Liver (tissue), 8 donors: ENCODE measurements at regions not wholly inside any gene's neighbourhood (a gene's known extent, or its start where the extent isn't known, plus 50 kb on each side); places are given as distances from the start of the nearest gene placed in this dataset.

ENCODE experiments used
- DNase-seq: peaks from one replicate; pipeline ENCODE4 v3.0.0-alpha.2; 2017; ENCODE audit warnings: low spot score
- H3K27ac ChIP-seq, 2 donors: one replicate each; pipeline ENCODE4 v1.7.0; 2013; ENCODE audit warnings: inconsistent platforms in 2 of 2, low read length in 2 of 2, control low read depth in 1 of 2, low read depth in 1 of 2, mild to moderate bottlenecking in 1 of 2
- H3K27me3 ChIP-seq, 4 donors: one replicate each; pipeline versions ENCODE4 v1.6.1 to v1.7.0; 2013; ENCODE audit warnings: low read length in 3 of 4, inconsistent platforms in 1 of 4, mild to moderate bottlenecking in 1 of 4, moderate library complexity in 1 of 4; ENCODE audit not compliant: control insufficient read depth in 4 of 4, insufficient read depth in 4 of 4
- H3K36me3 ChIP-seq, 4 donors: one replicate each; pipeline versions ENCODE4 v1.6.1 to v1.7.0; 2013; ENCODE audit warnings: low read length in 3 of 4, mild to moderate bottlenecking in 3 of 4, low read depth in 1 of 4, moderate library complexity in 1 of 4; ENCODE audit not compliant: control insufficient read depth in 4 of 4, insufficient read depth in 3 of 4
- H3K4me1 ChIP-seq, 4 donors: one replicate each; pipeline versions ENCODE4 v1.6.1 to v1.7.0; 2013; ENCODE audit warnings: low read length in 3 of 4, mild to moderate bottlenecking in 3 of 4, moderate library complexity in 1 of 4; ENCODE audit not compliant: control insufficient read depth in 4 of 4, insufficient read depth in 4 of 4
- H3K4me3 ChIP-seq, 3 donors: one replicate each; pipeline versions ENCODE4 v1.6.1 to v1.7.0; 2013; ENCODE audit warnings: low read length in 3 of 3, control low read depth in 1 of 3, low read depth in 1 of 3, mild to moderate bottlenecking in 1 of 3
- H3K9ac ChIP-seq, 2 donors: one replicate each; pipeline ENCODE4 v1.7.0; 2013; ENCODE audit warnings: low read length in 2 of 2, mild to moderate bottlenecking in 2 of 2, moderate library complexity in 2 of 2, control low read depth in 1 of 2, low read depth in 1 of 2
- H3K9me3 ChIP-seq, 4 donors: one replicate each; pipeline versions ENCODE4 v1.6.1 to v1.7.0; 2013; ENCODE audit warnings: low read length in 3 of 4; ENCODE audit not compliant: control insufficient read depth in 4 of 4
- CTCF ChIP-seq: fragments of 150-350 bp; IDR thresholded peaks from 2 replicates; pipeline ENCODE4 v1.5.1; 2017; ENCODE audit warnings: improper control_type of control experiment, low read depth, low read length; ENCODE audit not compliant: missing input control
- EGR1 ChIP-seq, 2 donors: IDR thresholded peaks; 2 replicates each; pipeline ENCODE4 v1.6.1; 2016 to 2018; ENCODE audit warnings: antibody characterized with exemption in 2 of 2, low read depth in 2 of 2
- FOXA1 ChIP-seq: IDR thresholded peaks from 2 replicates; pipeline ENCODE4 v1.6.1; 2016; ENCODE audit warnings: antibody characterized with exemption
- FOXA2 ChIP-seq: IDR thresholded peaks from 2 replicates; pipeline ENCODE4 v1.6.1; 2016; ENCODE audit warnings: antibody characterized with exemption
- GABPA ChIP-seq, 2 donors: IDR thresholded peaks in 1 of 2; conservative IDR thresholded peaks in 1 of 2; 2 replicates each; pipeline ENCODE4 v1.6.1; 2016; ENCODE audit warnings: antibody characterized with exemption in 2 of 2, mild to moderate bottlenecking in 1 of 2, moderate library complexity in 1 of 2
- HNF4A ChIP-seq, 2 donors: conservative IDR thresholded peaks; 2 replicates each; pipeline ENCODE4 v1.6.1; 2016; ENCODE audit warnings: antibody characterized with exemption in 2 of 2, mild to moderate bottlenecking in 2 of 2
- HNF4G ChIP-seq: IDR thresholded peaks from 2 replicates; pipeline ENCODE4 v1.6.1; 2016; ENCODE audit warnings: antibody characterized with exemption
- MAX ChIP-seq: IDR thresholded peaks from 2 replicates; pipeline ENCODE4 v1.6.1; 2016; ENCODE audit warnings: antibody characterized with exemption
- NR2F2 ChIP-seq: IDR thresholded peaks from 2 replicates; pipeline ENCODE4 v1.6.1; 2016; ENCODE audit warnings: antibody characterized with exemption
- RAD21 ChIP-seq, 2 donors: IDR thresholded peaks; 2 replicates each; pipeline ENCODE4 v1.6.1; 2016; ENCODE audit warnings: antibody characterized with exemption in 2 of 2, mild to moderate bottlenecking in 2 of 2
- RXRA ChIP-seq, 2 donors: IDR thresholded peaks; 2 replicates each; pipeline ENCODE4 v1.6.1; 2017 to 2018; ENCODE audit warnings: antibody characterized with exemption in 2 of 2, mild to moderate bottlenecking in 1 of 2
- SP1 ChIP-seq: IDR thresholded peaks from 2 replicates; pipeline ENCODE4 v1.6.1; 2018; ENCODE audit warnings: antibody characterized with exemption, mild to moderate bottlenecking
- TAF1 ChIP-seq: conservative IDR thresholded peaks from 2 replicates; pipeline ENCODE4 v1.6.1; 2016; ENCODE audit warnings: antibody characterized with exemption, mild to moderate bottlenecking
- WGBS: extraction: QIAGEN DNeasy Blood & Tissue Kit; methylation state at CpG from one replicate; pipeline ENCODE4 v1.1.7; 2013; 5-methylcytosine and 5-hydroxymethylcytosine counted together
- TF ChIP-seq, protein P1 (sequence below): IDR thresholded peaks from 2 replicates; pipeline ENCODE4 v1.6.1; 2016; ENCODE audit warnings: antibody characterized with exemption
- TF ChIP-seq, protein P2 (sequence below): IDR thresholded peaks from 2 replicates; pipeline ENCODE4 v1.6.1; 2016; ENCODE audit warnings: antibody characterized with exemption, mild to moderate bottlenecking
- donor health status: healthy.
- donor health status: healthy.
- donor health status: healthy.
- donor health status: healthy.
- donor health status: healthy.

GRCh38 chr15:93820566-93820965 lies 410.8 kb upstream of the MCTP2 start:
- TF ChIP-seq SP1, result no peak
- no peak for TF ChIP-seq TAF1
- TF ChIP-seq FOXA1, result no peak
- TF ChIP-seq EGR1 (IDR thresholded peaks at IDR 0.05; ENCODE audit: low read depth in 2 of 2), result no peak
- no peak for TF ChIP-seq GABPA (IDR thresholded peaks at IDR 0.05 in 1 of 2, conservative IDR thresholded peaks at IDR 0.05 in 1 of 2)
- TF ChIP-seq MAX, result no peak
- no peak for TF ChIP-seq FOXA2
- Histone ChIP-seq H3K9me3 (no peaks in the 10 kb centered on the region), H3K27ac (no peak overlapping the region), H3K4me1 (no peaks in the 10 kb centered on the region), H3K27me3 (no peaks in the 10 kb centered on the region), H3K4me3 (no peak overlapping the region), H3K36me3 (no peaks in the 10 kb centered on the region), H3K9ac (no peak overlapping the region)
- 72% methylated on average over 4 of the region's 4 CpGs for whole genome bisulfite sequencing
- no peak for DNase-seq

- Histone ChIP-seq H3K4me3 (no peak overlapping the region), H3K27me3 (no peaks in the 10 kb centered on the region), H3K9me3 (no peaks in the 10 kb centered on the region), H3K9ac (no peak overlapping the region), H3K4me1 (no peaks in the 10 kb centered on the region), H3K36me3 (no peaks in the 10 kb centered on the region), H3K27ac (no peak overlapping the region)
- 58% methylated on average over 4 of the region's 4 CpGs for WGBS
- no peak for DNase-seq
- TF ChIP-seq RAD21 (IDR thresholded peaks at IDR 0.05), result no peak
- no peak for TF ChIP-seq EGR1 (IDR thresholded peaks at IDR 0.05; ENCODE audit: low read depth in 2 of 2)
- TF ChIP-seq, protein P1, sequence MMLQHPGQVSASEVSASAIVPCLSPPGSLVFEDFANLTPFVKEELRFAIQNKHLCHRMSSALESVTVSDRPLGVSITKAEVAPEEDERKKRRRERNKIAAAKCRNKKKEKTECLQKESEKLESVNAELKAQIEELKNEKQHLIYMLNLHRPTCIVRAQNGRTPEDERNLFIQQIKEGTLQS, result no peak
- no peak for TF ChIP-seq RXRA (IDR thresholded peaks at IDR 0.05)
- no peak for TF ChIP-seq HNF4G
- TF ChIP-seq SP1, result no peak
- TF ChIP-seq MAX, result no peak
- no peak for TF ChIP-seq TAF1
- TF ChIP-seq, protein P2, sequence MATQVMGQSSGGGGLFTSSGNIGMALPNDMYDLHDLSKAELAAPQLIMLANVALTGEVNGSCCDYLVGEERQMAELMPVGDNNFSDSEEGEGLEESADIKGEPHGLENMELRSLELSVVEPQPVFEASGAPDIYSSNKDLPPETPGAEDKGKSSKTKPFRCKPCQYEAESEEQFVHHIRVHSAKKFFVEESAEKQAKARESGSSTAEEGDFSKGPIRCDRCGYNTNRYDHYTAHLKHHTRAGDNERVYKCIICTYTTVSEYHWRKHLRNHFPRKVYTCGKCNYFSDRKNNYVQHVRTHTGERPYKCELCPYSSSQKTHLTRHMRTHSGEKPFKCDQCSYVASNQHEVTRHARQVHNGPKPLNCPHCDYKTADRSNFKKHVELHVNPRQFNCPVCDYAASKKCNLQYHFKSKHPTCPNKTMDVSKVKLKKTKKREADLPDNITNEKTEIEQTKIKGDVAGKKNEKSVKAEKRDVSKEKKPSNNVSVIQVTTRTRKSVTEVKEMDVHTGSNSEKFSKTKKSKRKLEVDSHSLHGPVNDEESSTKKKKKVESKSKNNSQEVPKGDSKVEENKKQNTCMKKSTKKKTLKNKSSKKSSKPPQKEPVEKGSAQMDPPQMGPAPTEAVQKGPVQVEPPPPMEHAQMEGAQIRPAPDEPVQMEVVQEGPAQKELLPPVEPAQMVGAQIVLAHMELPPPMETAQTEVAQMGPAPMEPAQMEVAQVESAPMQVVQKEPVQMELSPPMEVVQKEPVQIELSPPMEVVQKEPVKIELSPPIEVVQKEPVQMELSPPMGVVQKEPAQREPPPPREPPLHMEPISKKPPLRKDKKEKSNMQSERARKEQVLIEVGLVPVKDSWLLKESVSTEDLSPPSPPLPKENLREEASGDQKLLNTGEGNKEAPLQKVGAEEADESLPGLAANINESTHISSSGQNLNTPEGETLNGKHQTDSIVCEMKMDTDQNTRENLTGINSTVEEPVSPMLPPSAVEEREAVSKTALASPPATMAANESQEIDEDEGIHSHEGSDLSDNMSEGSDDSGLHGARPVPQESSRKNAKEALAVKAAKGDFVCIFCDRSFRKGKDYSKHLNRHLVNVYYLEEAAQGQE, result no peak
- no peak for TF ChIP-seq NR2F2
These were observed 411.5 kb upstream of the MCTP2 start for GRCh38 chr15:93819826-93820225.

GRCh38 chr15:93816815-93817214 lies 414.5 kb upstream of the MCTP2 start:
- Histone ChIP-seq H3K4me1 (no peaks in the 10 kb centered on the region), H3K9ac (no peak overlapping the region), H3K27ac (no peak overlapping the region), H3K9me3 (no peaks in the 10 kb centered on the region), H3K4me3 (no peak overlapping the region), H3K27me3 (no peaks in the 10 kb centered on the region), H3K36me3 (no peaks in the 10 kb centered on the region)
- no peak for DNase-seq
- TF ChIP-seq GABPA (IDR thresholded peaks at IDR 0.05 in 1 of 2, conservative IDR thresholded peaks at IDR 0.05 in 1 of 2) (no peak), FOXA1 (no peak), EGR1 (IDR thresholded peaks at IDR 0.05; ENCODE audit: low read depth in 2 of 2) (no peak), HNF4A (conservative IDR thresholded peaks at IDR 0.05) (no peak), FOXA2 (no peak), CTCF (no peak)
- TF ChIP-seq, protein P2, result no peak
